HUES48 (cell line): ENCODE measurements at regions not wholly inside any gene's neighbourhood (a gene's known extent, or its start where the extent isn't known, plus 50 kb on each side); places are given as distances from the start of the nearest gene placed in this dataset.
"Not testable (repeated sequence)": the region's sequence is repeated elsewhere in the genome, so short reads cannot be mapped to it uniquely, and the experiment has no call there.

Experiments
- H3K27ac ChIP-seq: one replicate; pipeline ENCODE4 v1.7.0; 2013; ENCODE audit warnings: low read depth, low read length, inconsistent platforms
- H3K27me3 ChIP-seq: 2 replicates; pipeline ENCODE4 v1.6.1; 2013; ENCODE audit warnings: mild to moderate bottlenecking, low read length; ENCODE audit not compliant: control insufficient read depth, insufficient read depth
- H3K36me3 ChIP-seq: 2 replicates; pipeline ENCODE4 v1.6.1; 2013; ENCODE audit warnings: low read length; ENCODE audit not compliant: control insufficient read depth, insufficient read depth
- H3K4me1 ChIP-seq: 2 replicates; pipeline ENCODE4 v1.6.1; 2013; ENCODE audit warnings: mild to moderate bottlenecking, low read length; ENCODE audit not compliant: control insufficient read depth, insufficient read depth
- H3K4me3 ChIP-seq: 2 replicates; pipeline ENCODE4 v1.5.1; 2013; ENCODE audit warnings: mild to moderate bottlenecking, low read depth, low read length
- H3K9ac ChIP-seq: 2 replicates; pipeline ENCODE4 v1.6.1; 2013; ENCODE audit warnings: mild to moderate bottlenecking, low read depth, low read length, moderate library complexity
- H3K9me3 ChIP-seq: 2 replicates; pipeline ENCODE4 v1.6.1; 2013; ENCODE audit warnings: low read length; ENCODE audit not compliant: control insufficient read depth, insufficient read depth

- not testable (repeated sequence) for H3K36me3 ChIP-seq, H3K9ac ChIP-seq, H3K4me3 ChIP-seq, H3K4me1 ChIP-seq, H3K27ac ChIP-seq, H3K27me3 ChIP-seq
- peaks cover 23% of the 10 kb centered on the region for H3K9me3 ChIP-seq
Observed at GRCh38 chr1:188752027-188752426, 1725.6 kb downstream of the BRINP3 start.

GRCh38 chr1:188757747-188758146 lies 1719.9 kb downstream of the BRINP3 start:
- H3K27ac ChIP-seq, H3K9me3 ChIP-seq, H3K36me3 ChIP-seq, H3K27me3 ChIP-seq, H3K9ac ChIP-seq, H3K4me1 ChIP-seq: not testable (repeated sequence)
- peak overlapping the region; percentile 46; the same call in 1 of the 2 replicates for H3K4me3 ChIP-seq

- Histone ChIP-seq H3K4me3 (no peak overlapping the region), H3K9me3 (no peaks in the 10 kb centered on the region), H3K27me3 (no peaks in the 10 kb centered on the region), H3K27ac (no peak overlapping the region), H3K36me3 (no peaks in the 10 kb centered on the region), H3K4me1 (peaks cover 3% of the 10 kb centered on the region; the same call in 1 of the 2 replicates), H3K9ac (no peak overlapping the region)
Observed at GRCh38 chr1:188761226-188761625, 1716.4 kb downstream of the BRINP3 start.

- Histone ChIP-seq H3K27me3 (no peaks in the 10 kb centered on the region), H3K27ac (no peak overlapping the region), H3K9ac (no peak overlapping the region), H3K4me1 (peaks cover 3% of the 10 kb centered on the region; the same call in 1 of the 2 replicates), H3K4me3 (no peak overlapping the region), H3K9me3 (no peaks in the 10 kb centered on the region), H3K36me3 (no peaks in the 10 kb centered on the region)
Observed at GRCh38 chr1:188762166-188762743, 1715.4 kb downstream of the BRINP3 start.

- H3K27ac ChIP-seq: no peak overlapping the region
- no peaks in the 10 kb centered on the region for H3K27me3 ChIP-seq
- H3K4me1 ChIP-seq: peaks cover 3% of the 10 kb centered on the region; the same call in 1 of the 2 replicates
- no peak overlapping the region for H3K4me3 ChIP-seq
- no peaks in the 10 kb centered on the region for H3K36me3 ChIP-seq
- no peaks in the 10 kb centered on the region for H3K9me3 ChIP-seq
- no peak overlapping the region for H3K9ac ChIP-seq
Observed at GRCh38 chr1:188763541-188763940, 1714.1 kb downstream of the BRINP3 start.

GRCh38 chr1:188769181-188769580 lies 1708.5 kb downstream of the BRINP3 start:
- 0 out of 2 replicates have a peak overlapping the region, but pooled peaks have one; percentile 6 for H3K4me3 ChIP-seq
- H3K4me1 ChIP-seq: 0 out of 2 replicates have a peak, but pooled peaks cover 4% of the 10 kb centered on the region
- H3K27me3 ChIP-seq: no peaks in the 10 kb centered on the region
- H3K9me3 ChIP-seq: no peaks in the 10 kb centered on the region; the same call in 1 of the 2 replicates
- no peak overlapping the region for H3K9ac ChIP-seq
- no peaks in the 10 kb centered on the region for H3K36me3 ChIP-seq
- H3K27ac ChIP-seq: no peak overlapping the region

- H3K4me3 ChIP-seq: no peak overlapping the region
- H3K27me3 ChIP-seq: no peaks in the 10 kb centered on the region
- H3K4me1 ChIP-seq: 0 out of 2 replicates have a peak, but pooled peaks cover 4% of the 10 kb centered on the region
- no peaks in the 10 kb centered on the region; the same call in 1 of the 2 replicates for H3K9me3 ChIP-seq
- no peaks in the 10 kb centered on the region for H3K36me3 ChIP-seq
- no peak overlapping the region for H3K9ac ChIP-seq
- no peak overlapping the region for H3K27ac ChIP-seq
Observed at GRCh38 chr1:188769936-188770335, 1707.7 kb downstream of the BRINP3 start.

GRCh38 chr1:188778578-188778977 lies 1699.1 kb downstream of the BRINP3 start:
- Histone ChIP-seq H3K4me3 (no peak overlapping the region), H3K27ac (no peak overlapping the region), H3K4me1 (no peaks in the 10 kb centered on the region), H3K9ac (no peak overlapping the region), H3K9me3 (peaks cover 4% of the 10 kb centered on the region), H3K27me3 (no peaks in the 10 kb centered on the region), H3K36me3 (no peaks in the 10 kb centered on the region)

GRCh38 chr1:188782220-188782841 lies 1695.3 kb downstream of the BRINP3 start:
- Histone ChIP-seq H3K4me1 (no peaks in the 10 kb centered on the region), H3K36me3 (no peaks in the 10 kb centered on the region), H3K4me3 (no peak overlapping the region), H3K27me3 (no peaks in the 10 kb centered on the region), H3K27ac (no peak overlapping the region), H3K9me3 (no peaks in the 10 kb centered on the region), H3K9ac (no peak overlapping the region)

- Histone ChIP-seq H3K9ac (no peak overlapping the region), H3K27me3 (no peaks in the 10 kb centered on the region), H3K4me1 (no peaks in the 10 kb centered on the region), H3K9me3 (no peaks in the 10 kb centered on the region), H3K36me3 (no peaks in the 10 kb centered on the region), H3K27ac (no peak overlapping the region), H3K4me3 (no peak overlapping the region)
Observed at GRCh38 chr1:188794969-188795368, 1682.7 kb downstream of the BRINP3 start.

- H3K27ac ChIP-seq, H3K4me3 ChIP-seq, H3K4me1 ChIP-seq, H3K27me3 ChIP-seq, H3K9me3 ChIP-seq, H3K9ac ChIP-seq, H3K36me3 ChIP-seq: not testable (repeated sequence)
Observed at GRCh38 chr1:188812153-188812552, 1665.5 kb downstream of the BRINP3 start.
